Liver (tissue), 7 donors: ENCODE measurements at regions not wholly inside any gene's neighbourhood (a gene's known extent, or its start where the extent isn't known, plus 50 kb on each side); places are given as distances from the start of the nearest gene placed in this dataset.

Experiments
- DNase-seq: peaks from one replicate; pipeline ENCODE4 v3.0.0-alpha.2; 2017; ENCODE audit warnings: low spot score
- H3K27ac ChIP-seq, 2 donors: one replicate each; pipeline ENCODE4 v1.7.0; 2013; ENCODE audit warnings: inconsistent platforms in 2 of 2, low read length in 2 of 2, control low read depth in 1 of 2, low read depth in 1 of 2, mild to moderate bottlenecking in 1 of 2
- H3K27me3 ChIP-seq, 4 donors: one replicate each; pipeline versions ENCODE4 v1.6.1 to v1.7.0; 2013; ENCODE audit warnings: low read length in 3 of 4, inconsistent platforms in 1 of 4, mild to moderate bottlenecking in 1 of 4, moderate library complexity in 1 of 4; ENCODE audit not compliant: control insufficient read depth in 4 of 4, insufficient read depth in 4 of 4
- H3K36me3 ChIP-seq, 4 donors: one replicate each; pipeline versions ENCODE4 v1.6.1 to v1.7.0; 2013; ENCODE audit warnings: low read length in 3 of 4, mild to moderate bottlenecking in 3 of 4, low read depth in 1 of 4, moderate library complexity in 1 of 4; ENCODE audit not compliant: control insufficient read depth in 4 of 4, insufficient read depth in 3 of 4
- H3K4me1 ChIP-seq, 4 donors: one replicate each; pipeline versions ENCODE4 v1.6.1 to v1.7.0; 2013; ENCODE audit warnings: low read length in 3 of 4, mild to moderate bottlenecking in 3 of 4, moderate library complexity in 1 of 4; ENCODE audit not compliant: control insufficient read depth in 4 of 4, insufficient read depth in 4 of 4
- H3K4me3 ChIP-seq, 3 donors: one replicate each; pipeline versions ENCODE4 v1.6.1 to v1.7.0; 2013; ENCODE audit warnings: low read length in 3 of 3, control low read depth in 1 of 3, low read depth in 1 of 3, mild to moderate bottlenecking in 1 of 3
- H3K9ac ChIP-seq, 2 donors: one replicate each; pipeline ENCODE4 v1.7.0; 2013; ENCODE audit warnings: low read length in 2 of 2, mild to moderate bottlenecking in 2 of 2, moderate library complexity in 2 of 2, control low read depth in 1 of 2, low read depth in 1 of 2
- H3K9me3 ChIP-seq, 4 donors: one replicate each; pipeline versions ENCODE4 v1.6.1 to v1.7.0; 2013; ENCODE audit warnings: low read length in 3 of 4; ENCODE audit not compliant: control insufficient read depth in 4 of 4
- FOXA1 ChIP-seq: IDR thresholded peaks from 2 replicates; pipeline ENCODE4 v1.6.1; 2016; ENCODE audit warnings: antibody characterized with exemption
- GABPA ChIP-seq, 2 donors: IDR thresholded peaks in 1 of 2; conservative IDR thresholded peaks in 1 of 2; 2 replicates each; pipeline ENCODE4 v1.6.1; 2016; ENCODE audit warnings: antibody characterized with exemption in 2 of 2, mild to moderate bottlenecking in 1 of 2, moderate library complexity in 1 of 2
- HNF4A ChIP-seq, 2 donors: conservative IDR thresholded peaks; 2 replicates each; pipeline ENCODE4 v1.6.1; 2016; ENCODE audit warnings: antibody characterized with exemption in 2 of 2, mild to moderate bottlenecking in 2 of 2
- HNF4G ChIP-seq: IDR thresholded peaks from 2 replicates; pipeline ENCODE4 v1.6.1; 2016; ENCODE audit warnings: antibody characterized with exemption
- NR2F2 ChIP-seq: IDR thresholded peaks from 2 replicates; pipeline ENCODE4 v1.6.1; 2016; ENCODE audit warnings: antibody characterized with exemption
- RAD21 ChIP-seq, 2 donors: IDR thresholded peaks; 2 replicates each; pipeline ENCODE4 v1.6.1; 2016; ENCODE audit warnings: antibody characterized with exemption in 2 of 2, mild to moderate bottlenecking in 2 of 2
- RXRA ChIP-seq, 2 donors: IDR thresholded peaks; 2 replicates each; pipeline ENCODE4 v1.6.1; 2017 to 2018; ENCODE audit warnings: antibody characterized with exemption in 2 of 2, mild to moderate bottlenecking in 1 of 2
- YY1 ChIP-seq: IDR thresholded peaks from 2 replicates; pipeline ENCODE4 v1.6.1; 2016; ENCODE audit warnings: antibody characterized with exemption, mild to moderate bottlenecking
- WGBS: extraction: QIAGEN DNeasy Blood & Tissue Kit; methylation state at CpG from one replicate; pipeline ENCODE4 v1.1.7; 2013; 5-methylcytosine and 5-hydroxymethylcytosine counted together
- TF ChIP-seq, protein P1 (sequence below): IDR thresholded peaks from 2 replicates; pipeline ENCODE4 v1.6.1; 2016; ENCODE audit warnings: antibody characterized with exemption, mild to moderate bottlenecking
- TF ChIP-seq, protein P2 (sequence below): IDR thresholded peaks from 2 replicates; pipeline ENCODE4 v1.6.1; 2016; ENCODE audit warnings: antibody characterized with exemption
- donor health status: healthy.
- donor health status: healthy.
- donor health status: healthy.
- donor health status: healthy.

DNA sequence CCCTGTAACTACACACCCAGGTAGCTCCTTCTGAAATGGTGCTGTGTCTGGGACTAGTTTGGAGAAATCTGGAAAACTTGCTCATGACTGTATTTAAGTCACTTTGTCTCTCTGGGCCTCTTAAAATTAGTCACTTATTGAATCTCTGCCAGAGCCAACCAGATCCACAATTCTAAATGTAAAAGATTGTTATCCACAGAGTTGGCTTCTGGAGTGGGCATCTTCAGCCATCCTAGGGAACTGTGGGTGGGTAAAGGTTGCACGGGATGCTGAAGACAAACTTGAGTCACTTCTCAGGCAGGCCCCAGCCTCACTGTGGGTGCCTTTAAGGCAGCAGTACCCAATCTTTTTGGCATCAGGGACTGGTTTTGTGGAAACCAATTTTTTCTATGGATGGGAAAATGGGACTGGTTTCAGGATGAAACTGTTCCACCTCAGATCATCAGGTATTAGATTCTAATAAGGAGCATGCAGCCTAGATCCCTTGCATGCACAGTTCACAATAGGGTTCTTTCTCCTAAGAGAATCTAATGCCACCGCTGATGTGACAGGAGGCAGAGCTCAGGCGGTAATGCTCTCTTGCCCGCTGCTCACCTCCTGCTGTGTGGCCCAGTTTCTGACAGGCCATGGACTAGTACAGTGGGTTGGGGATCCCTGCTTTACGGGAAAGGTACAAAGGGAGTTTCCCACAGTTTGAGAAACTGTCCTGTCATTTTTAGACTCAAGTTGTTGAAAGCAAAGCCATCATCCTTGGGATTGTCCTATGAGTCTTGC lies 98.3 kb upstream of the SPRED2 start:
- TF ChIP-seq FOXA1, result no peak
- TF ChIP-seq, protein P1, sequence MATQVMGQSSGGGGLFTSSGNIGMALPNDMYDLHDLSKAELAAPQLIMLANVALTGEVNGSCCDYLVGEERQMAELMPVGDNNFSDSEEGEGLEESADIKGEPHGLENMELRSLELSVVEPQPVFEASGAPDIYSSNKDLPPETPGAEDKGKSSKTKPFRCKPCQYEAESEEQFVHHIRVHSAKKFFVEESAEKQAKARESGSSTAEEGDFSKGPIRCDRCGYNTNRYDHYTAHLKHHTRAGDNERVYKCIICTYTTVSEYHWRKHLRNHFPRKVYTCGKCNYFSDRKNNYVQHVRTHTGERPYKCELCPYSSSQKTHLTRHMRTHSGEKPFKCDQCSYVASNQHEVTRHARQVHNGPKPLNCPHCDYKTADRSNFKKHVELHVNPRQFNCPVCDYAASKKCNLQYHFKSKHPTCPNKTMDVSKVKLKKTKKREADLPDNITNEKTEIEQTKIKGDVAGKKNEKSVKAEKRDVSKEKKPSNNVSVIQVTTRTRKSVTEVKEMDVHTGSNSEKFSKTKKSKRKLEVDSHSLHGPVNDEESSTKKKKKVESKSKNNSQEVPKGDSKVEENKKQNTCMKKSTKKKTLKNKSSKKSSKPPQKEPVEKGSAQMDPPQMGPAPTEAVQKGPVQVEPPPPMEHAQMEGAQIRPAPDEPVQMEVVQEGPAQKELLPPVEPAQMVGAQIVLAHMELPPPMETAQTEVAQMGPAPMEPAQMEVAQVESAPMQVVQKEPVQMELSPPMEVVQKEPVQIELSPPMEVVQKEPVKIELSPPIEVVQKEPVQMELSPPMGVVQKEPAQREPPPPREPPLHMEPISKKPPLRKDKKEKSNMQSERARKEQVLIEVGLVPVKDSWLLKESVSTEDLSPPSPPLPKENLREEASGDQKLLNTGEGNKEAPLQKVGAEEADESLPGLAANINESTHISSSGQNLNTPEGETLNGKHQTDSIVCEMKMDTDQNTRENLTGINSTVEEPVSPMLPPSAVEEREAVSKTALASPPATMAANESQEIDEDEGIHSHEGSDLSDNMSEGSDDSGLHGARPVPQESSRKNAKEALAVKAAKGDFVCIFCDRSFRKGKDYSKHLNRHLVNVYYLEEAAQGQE, result no peak
- no peak for TF ChIP-seq RXRA (IDR thresholded peaks at IDR 0.05)
- TF ChIP-seq GABPA (IDR thresholded peaks at IDR 0.05 in 1 of 2, conservative IDR thresholded peaks at IDR 0.05 in 1 of 2), result no peak
- TF ChIP-seq HNF4A (conservative IDR thresholded peaks at IDR 0.05), result no peak
- TF ChIP-seq HNF4G, result no peak
- TF ChIP-seq NR2F2, result no peak
- TF ChIP-seq, protein P2, sequence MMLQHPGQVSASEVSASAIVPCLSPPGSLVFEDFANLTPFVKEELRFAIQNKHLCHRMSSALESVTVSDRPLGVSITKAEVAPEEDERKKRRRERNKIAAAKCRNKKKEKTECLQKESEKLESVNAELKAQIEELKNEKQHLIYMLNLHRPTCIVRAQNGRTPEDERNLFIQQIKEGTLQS, result no peak
- TF ChIP-seq RAD21 (IDR thresholded peaks at IDR 0.05), result no peak
- no peak for TF ChIP-seq YY1
- WGBS, result 95% methylated on average over 5 of the region's 5 CpGs
- Histone ChIP-seq H3K4me1 (no peaks in the 10 kb centered on the region), H3K9ac (no peak overlapping the region), H3K9me3 (no peaks in the 10 kb centered on the region), H3K27ac (no peak overlapping the region), H3K4me3 (no peak overlapping the region), H3K36me3 (no peaks in the 10 kb centered on the region), H3K27me3 (no peaks in the 10 kb centered on the region)
- no peak for DNase-seq

GRCh38 chr2:65529419-65529818 lies 97.0 kb upstream of the SPRED2 start:
- H3K9me3 ChIP-seq, result no peaks in the 10 kb centered on the region
- 98% methylated on average over 5 of the region's 5 CpGs for WGBS
- H3K4me3 ChIP-seq, result no peak overlapping the region

More at GRCh38 chr2:65529419-65529818, 97.0 kb upstream of the SPRED2 start:
- TF ChIP-seq, protein P1, result no peak
- TF ChIP-seq YY1, result no peak
- Histone ChIP-seq H3K9ac (no peak overlapping the region), H3K27ac (no peak overlapping the region), H3K27me3 (no peaks in the 10 kb centered on the region), H3K36me3 (no peaks in the 10 kb centered on the region), H3K4me1 (no peaks in the 10 kb centered on the region)
- DNase-seq, result no peak
